Natural killer cell (primary cell): ENCODE measurements at regions not wholly inside any gene's neighbourhood (a gene's known extent, or its start where the extent isn't known, plus 50 kb on each side); places are given as distances from the start of the nearest gene placed in this dataset.

ENCODE experiments used
- ATAC-seq, 3 donors: fragments of 150-1000 bp in 2 of 3; fragments of 200-7000 bp in 1 of 3; cut with Tn5 transposase; 1 replicate in 1 of 3; 2 replicates in 2 of 3; pipeline ENCODE4 v1.10.0; 2021; ENCODE audit warnings: mild to moderate bottlenecking in 2 of 3, moderate library complexity in 2 of 3
- DNase-seq, 2 donors: peaks; one replicate each; pipeline versions ENCODE4 v3.0.0 to v3.0.0-alpha.2; 2013 to 2021; ENCODE audit warnings: mixed read lengths in 1 of 2
- H3K27ac ChIP-seq: one replicate; pipeline ENCODE4 v1.5.1; 2013; ENCODE audit warnings: mild to moderate bottlenecking, low read length
- H3K27me3 ChIP-seq: one replicate; pipeline ENCODE4 v1.6.1; 2013; ENCODE audit warnings: low read length; ENCODE audit not compliant: control insufficient read depth, insufficient read depth
- H3K36me3 ChIP-seq: one replicate; pipeline ENCODE4 v1.6.1; 2013; ENCODE audit warnings: low read length; ENCODE audit not compliant: control insufficient read depth, insufficient read depth
- H3K4me1 ChIP-seq: one replicate; pipeline ENCODE4 v1.6.1; 2013; ENCODE audit warnings: low read length; ENCODE audit not compliant: control insufficient read depth, insufficient read depth
- H3K4me3 ChIP-seq: one replicate; pipeline ENCODE4 v1.5.1; 2013; ENCODE audit warnings: low read length
- H3K9me3 ChIP-seq: one replicate; pipeline ENCODE4 v1.6.1; 2013; ENCODE audit warnings: low read length; ENCODE audit not compliant: control insufficient read depth, insufficient read depth
- H3K27ac Mint-ChIP-seq, 2 donors: one replicate each; pipeline ENCODE4 v1.8.0; 2022; ENCODE audit warnings: mild to moderate bottlenecking in 2 of 2, mixed read lengths in 2 of 2, moderate library complexity in 1 of 2
- H3K27me3 Mint-ChIP-seq, 2 donors: one replicate each; pipeline ENCODE4 v1.8.0; 2022; ENCODE audit warnings: low read depth in 2 of 2, mixed read lengths in 2 of 2
- H3K36me3 Mint-ChIP-seq: one replicate; pipeline ENCODE4 v1.8.0; 2022; ENCODE audit warnings: mixed read lengths
- H3K4me1 Mint-ChIP-seq, 2 donors: one replicate each; pipeline ENCODE4 v1.8.0; 2022; ENCODE audit warnings: mixed read lengths in 2 of 2
- H3K4me3 Mint-ChIP-seq: one replicate; pipeline ENCODE4 v1.8.0; 2022; ENCODE audit warnings: mild to moderate bottlenecking, moderate library complexity, mixed read lengths
- H3K9me3 Mint-ChIP-seq, 2 donors: one replicate each; pipeline ENCODE4 v1.8.0; 2022; ENCODE audit warnings: mixed read lengths in 2 of 2
- WGBS: methylation state at CpG from one replicate; pipeline ENCODE4 v1.1.7; 2013; ENCODE audit warnings: missing lambda C conversion rate; ENCODE audit not compliant: insufficient coverage; 5-methylcytosine and 5-hydroxymethylcytosine counted together
- intact Hi-C: fragments of 100-400 bp; cut with micrococcal nuclease; formaldehyde crosslinking; loops from one replicate; pipeline ENCODE4 v1.14.2; 2022
- TF ChIP-seq, protein P1 (sequence below): fragments of 200-600 bp; IDR thresholded peaks from one replicate; pipeline ENCODE4 v1.8.0; 2022; ENCODE audit warnings: antibody characterized with exemption

DNA sequence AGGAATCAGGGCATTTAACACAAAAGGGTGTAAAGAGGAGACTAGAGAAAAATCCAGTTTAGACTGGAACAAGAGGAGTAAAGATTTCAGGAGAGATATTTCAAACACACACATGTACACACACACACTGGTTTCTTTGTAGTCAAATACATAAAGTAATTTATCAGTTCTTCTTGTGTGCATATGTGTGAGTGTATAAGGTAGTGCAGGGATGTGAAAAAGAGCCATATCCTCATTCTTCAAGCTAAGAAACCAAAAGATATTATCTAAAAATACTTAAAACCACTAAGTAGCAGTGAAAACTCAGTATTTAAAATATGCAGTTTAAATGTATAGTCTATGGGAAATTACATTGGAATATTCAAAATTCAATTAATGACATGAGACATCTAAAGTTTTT is 52.5 kb upstream of the CARD18 start:
- Histone ChIP-seq H3K4me3 (no peak overlapping the region), H3K27me3 (no peaks in the 10 kb centered on the region), H3K36me3 (no peaks in the 10 kb centered on the region), H3K27ac (no peak overlapping the region), H3K9me3 (no peaks in the 10 kb centered on the region), H3K4me1 (no peaks in the 10 kb centered on the region)
- Mint-ChIP-seq H3K27me3 (peaks cover 0 to 3% of the 10 kb centered on the region in 2 donors), H3K4me3 (no peak overlapping the region), H3K4me1 (no peaks in the 10 kb centered on the region), H3K27ac (no peak overlapping the region), H3K9me3 (no peaks in the 10 kb centered on the region), H3K36me3 (no peaks in the 10 kb centered on the region)
- ATAC-seq (no peak), DNase-seq (no peak)
- TF ChIP-seq, protein P1, sequence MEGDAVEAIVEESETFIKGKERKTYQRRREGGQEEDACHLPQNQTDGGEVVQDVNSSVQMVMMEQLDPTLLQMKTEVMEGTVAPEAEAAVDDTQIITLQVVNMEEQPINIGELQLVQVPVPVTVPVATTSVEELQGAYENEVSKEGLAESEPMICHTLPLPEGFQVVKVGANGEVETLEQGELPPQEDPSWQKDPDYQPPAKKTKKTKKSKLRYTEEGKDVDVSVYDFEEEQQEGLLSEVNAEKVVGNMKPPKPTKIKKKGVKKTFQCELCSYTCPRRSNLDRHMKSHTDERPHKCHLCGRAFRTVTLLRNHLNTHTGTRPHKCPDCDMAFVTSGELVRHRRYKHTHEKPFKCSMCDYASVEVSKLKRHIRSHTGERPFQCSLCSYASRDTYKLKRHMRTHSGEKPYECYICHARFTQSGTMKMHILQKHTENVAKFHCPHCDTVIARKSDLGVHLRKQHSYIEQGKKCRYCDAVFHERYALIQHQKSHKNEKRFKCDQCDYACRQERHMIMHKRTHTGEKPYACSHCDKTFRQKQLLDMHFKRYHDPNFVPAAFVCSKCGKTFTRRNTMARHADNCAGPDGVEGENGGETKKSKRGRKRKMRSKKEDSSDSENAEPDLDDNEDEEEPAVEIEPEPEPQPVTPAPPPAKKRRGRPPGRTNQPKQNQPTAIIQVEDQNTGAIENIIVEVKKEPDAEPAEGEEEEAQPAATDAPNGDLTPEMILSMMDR, result no peak
- intact Hi-C loops, result no loop called here

DNA sequence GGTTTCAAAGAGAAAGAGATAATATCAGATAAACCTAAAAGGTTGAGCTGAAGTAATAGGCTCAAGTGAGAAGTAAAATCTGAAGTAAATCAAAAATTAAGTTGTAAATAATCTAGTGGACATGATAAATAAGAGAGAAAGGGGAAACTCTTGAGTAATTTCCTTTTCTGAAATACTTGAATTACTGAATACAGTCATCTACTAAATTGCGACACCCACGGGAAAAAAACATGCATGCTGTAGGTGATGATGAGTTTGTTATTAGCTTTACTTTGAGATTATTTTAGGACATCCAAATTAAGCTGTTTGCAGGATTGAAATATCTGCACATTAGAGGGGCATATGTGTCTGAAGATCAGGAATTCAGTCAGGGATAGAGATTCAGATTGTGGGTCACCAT is 50.0 kb upstream of the CARD18 start:
- H3K27me3 ChIP-seq, result no peaks in the 10 kb centered on the region
- H3K4me3 Mint-ChIP-seq, result no peak overlapping the region
- DNase-seq, result peak in 1 of 2 donors; percentile 5
- H3K27ac ChIP-seq, result no peak overlapping the region
- H3K4me1 Mint-ChIP-seq, result no peaks in the 10 kb centered on the region
- no peak overlapping the region for H3K27ac Mint-ChIP-seq
- no peak for ATAC-seq
- no peaks in the 10 kb centered on the region for H3K9me3 Mint-ChIP-seq
- no peaks in the 10 kb centered on the region for H3K9me3 ChIP-seq
- WGBS, result 79% methylated on average over 2 of the region's 2 CpGs
- intact Hi-C loops, result no loop called here
- H3K36me3 Mint-ChIP-seq, result no peaks in the 10 kb centered on the region
- H3K4me1 ChIP-seq, result no peaks in the 10 kb centered on the region
- H3K36me3 ChIP-seq, result no peaks in the 10 kb centered on the region
- no peak overlapping the region for H3K4me3 ChIP-seq
- TF ChIP-seq, protein P1, result no peak
- peaks cover 0 to 3% of the 10 kb centered on the region in 2 donors for H3K27me3 Mint-ChIP-seq
